ENCODE measurements at regions not wholly inside any gene's neighbourhood (a gene's known extent, or its start where the extent isn't known, plus 50 kb on each side); places are given as distances from the start of the nearest gene placed in this dataset.
A peak's percentile ranks its signal among the peaks of the same experiment; 100 is the strongest.
"Not testable (repeated sequence)": the region's sequence is repeated elsewhere in the genome, so short reads cannot be mapped to it uniquely, and the experiment has no call there.

GRCh38 chr3:40939030-40939740 lies 260.1 kb upstream of the CTNNB1 start:
- DNase-seq: no peak

GRCh38 chr3:40939741-40940130 lies 259.6 kb upstream of the CTNNB1 start:
- no peak for DNase-seq

GRCh38 chr3:40940651-40941050 lies 258.7 kb upstream of the CTNNB1 start:
- no peak for DNase-seq

GRCh38 chr3:40947022-40947421 lies 252.3 kb upstream of the CTNNB1 start:
- not testable (repeated sequence) for DNase-seq

- not testable (repeated sequence) for DNase-seq
These were observed 250.0 kb upstream of the CTNNB1 start for GRCh38 chr3:40949347-40949746.

GRCh38 chr3:40951636-40952035 lies 247.7 kb upstream of the CTNNB1 start:
- DNase-seq: no peak

- DNase-seq: no peak
These were observed 238.0 kb upstream of the CTNNB1 start for GRCh38 chr3:40961104-40961857.

- no peak for DNase-seq
These were observed 236.6 kb upstream of the CTNNB1 start for GRCh38 chr3:40962721-40963120.

- no peak for DNase-seq
These were observed 230.6 kb upstream of the CTNNB1 start for GRCh38 chr3:40968666-40969065.

- no peak for DNase-seq
These were observed 230.0 kb upstream of the CTNNB1 start for GRCh38 chr3:40969341-40969740.

- no peak for DNase-seq
These were observed 229.4 kb upstream of the CTNNB1 start for GRCh38 chr3:40969756-40970466.

GRCh38 chr3:40971191-40972168 lies 227.8 kb upstream of the CTNNB1 start:
- DNase-seq: peak in 15 of 51 donors; percentile 6 to 68 (median 18)

GRCh38 chr3:40972350-40972749 lies 227.0 kb upstream of the CTNNB1 start:
- DNase-seq: no peak

GRCh38 chr3:40973141-40973540 lies 226.2 kb upstream of the CTNNB1 start:
- DNase-seq: no peak

GRCh38 chr3:40975711-40976121 lies 223.6 kb upstream of the CTNNB1 start:
- no peak for DNase-seq

- no peak for DNase-seq
These were observed 223.1 kb upstream of the CTNNB1 start for GRCh38 chr3:40976241-40976640.

GRCh38 chr3:40978442-40978841 lies 220.9 kb upstream of the CTNNB1 start:
- no peak for DNase-seq

GRCh38 chr3:40979962-40980361 lies 219.3 kb upstream of the CTNNB1 start:
- DNase-seq: no peak

- no peak for DNase-seq
These were observed 218.8 kb upstream of the CTNNB1 start for GRCh38 chr3:40980467-40980866.

- DNase-seq: no peak
These were observed 214.1 kb upstream of the CTNNB1 start for GRCh38 chr3:40985195-40985594.

- DNase-seq: peak in 1 of 51 donors; percentile 24
These were observed 210.8 kb upstream of the CTNNB1 start for GRCh38 chr3:40988468-40988867.
